Activated CD4-positive, alpha-beta T cell treated with anti-CD3 and anti-CD28 coated beads for 48 hours (primary cell): ENCODE measurements at regions not wholly inside any gene's neighbourhood (a gene's known extent, or its start where the extent isn't known, plus 50 kb on each side); places are given as distances from the start of the nearest gene placed in this dataset.
"Not testable (repeated sequence)": the region's sequence is repeated elsewhere in the genome, so short reads cannot be mapped to it uniquely, and the experiment has no call there.

Source experiments
- DNase-seq: peaks from one replicate; pipeline ENCODE4 v3.0.0-alpha.2; 2020

DNA sequence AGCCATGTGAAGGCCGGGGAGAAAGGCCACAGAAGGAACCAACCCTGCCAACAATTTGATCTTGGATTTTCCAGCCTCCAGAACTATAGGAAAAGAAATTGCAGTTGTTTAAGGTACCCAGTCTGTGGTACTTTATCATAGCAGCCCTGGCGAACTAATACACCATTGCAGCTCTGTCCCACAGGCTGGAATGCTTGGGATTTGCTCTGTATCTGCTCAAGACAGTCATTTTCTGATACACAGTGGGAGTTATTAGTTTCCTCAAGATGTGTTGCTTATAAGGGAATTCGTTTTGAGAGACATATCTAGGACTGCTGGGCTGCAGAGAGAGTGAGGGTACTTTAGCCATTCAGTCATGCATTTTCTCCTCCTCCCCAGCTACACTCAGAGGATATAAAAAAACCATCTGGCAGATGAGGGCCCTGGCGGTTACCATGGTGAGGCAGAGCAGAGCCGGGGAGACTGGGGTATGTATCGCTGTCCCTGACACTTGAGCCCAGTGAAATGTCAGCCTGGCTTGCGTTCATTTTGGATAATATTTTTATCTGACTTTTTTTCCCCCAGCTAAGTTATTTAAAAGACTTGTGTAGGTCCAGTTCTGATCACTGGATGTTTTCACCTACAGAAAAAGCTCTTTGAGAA, 104.6 kb downstream of the DIRAS3 start:
- no peak for DNase-seq

DNA sequence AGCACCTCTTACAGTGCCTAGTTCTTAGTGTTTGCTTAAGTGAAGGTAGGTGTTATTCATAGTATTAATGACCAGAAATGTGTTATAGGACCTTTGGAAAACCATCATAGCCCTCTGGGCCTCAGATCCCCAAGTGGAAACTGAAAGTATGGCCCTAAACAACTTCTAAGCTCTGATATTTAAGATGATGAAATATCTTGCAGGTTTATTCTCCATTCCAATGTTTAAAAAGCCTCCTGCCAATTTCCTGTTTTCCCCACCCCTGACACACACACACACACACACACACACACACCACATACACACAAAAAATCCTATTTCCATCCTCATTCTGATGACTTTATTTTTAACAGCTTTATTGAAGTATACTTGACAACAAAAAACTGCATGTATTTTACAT, 108.2 kb downstream of the DIRAS3 start:
- DNase-seq = no peak

DNA sequence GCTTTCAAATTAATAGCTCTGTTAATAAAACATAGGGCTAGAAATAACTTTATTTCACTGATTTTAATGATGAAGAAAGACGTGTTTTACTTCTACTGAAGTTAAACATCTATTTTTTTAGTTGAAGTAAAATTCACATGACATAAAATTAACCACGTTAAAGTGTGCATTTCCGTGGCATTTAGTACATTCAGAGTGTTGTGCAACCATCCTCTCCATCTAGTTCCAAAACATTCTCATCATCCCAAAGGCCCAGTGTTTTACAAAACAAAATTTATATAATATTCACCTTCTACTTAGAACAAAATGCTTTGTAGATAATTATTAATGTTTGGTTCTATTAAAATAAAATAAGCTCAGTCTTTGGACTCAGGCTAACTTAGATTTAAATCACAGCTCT, 108.5 kb upstream of the GNG12 start:
- DNase-seq = no peak

DNA sequence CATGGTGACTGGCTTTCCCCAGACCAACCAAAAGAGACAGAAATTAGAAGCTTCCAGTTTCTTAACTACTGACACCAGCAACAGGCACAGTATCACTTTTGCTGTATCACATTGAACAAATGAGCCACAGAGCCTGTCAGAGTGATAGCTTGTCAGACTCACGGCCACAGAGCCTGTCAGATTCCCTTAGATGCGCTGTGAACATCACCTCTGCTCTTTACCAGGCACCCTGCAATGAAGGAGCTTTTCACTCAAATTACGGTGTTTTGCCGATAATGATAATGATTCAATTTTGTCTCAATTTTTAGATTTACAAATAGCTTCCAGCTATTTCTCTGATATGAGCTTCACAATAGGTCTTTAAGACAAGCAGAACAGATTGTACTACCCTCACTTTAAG, 107.9 kb upstream of the GNG12 start:
- no peak for DNase-seq

DNA sequence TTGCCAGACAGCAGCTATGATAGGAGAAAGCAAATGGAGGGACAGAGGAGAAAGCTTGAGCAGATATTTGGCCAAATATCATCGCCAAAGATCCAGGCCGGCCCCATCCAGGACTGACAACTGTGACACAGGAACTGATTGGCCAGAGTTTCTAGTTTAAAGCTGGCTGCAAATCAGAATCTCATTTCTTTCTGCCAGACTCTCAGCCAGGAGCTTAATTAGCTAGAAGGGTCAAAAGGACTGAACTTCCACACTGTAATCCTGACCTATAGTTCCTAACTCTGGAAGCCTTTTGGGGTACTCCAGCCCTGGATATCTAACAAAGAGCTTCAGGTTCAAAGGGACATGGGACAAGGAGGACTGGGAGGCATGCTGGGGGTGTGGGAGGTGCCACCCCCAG, 106.7 kb upstream of the GNG12 start:
- no peak for DNase-seq

- DNase-seq = no peak
These were observed 106.0 kb upstream of the GNG12 start for GRCh38 chr1:67939186-67939743.

- DNase-seq = no peak
These were observed 104.4 kb upstream of the GNG12 start for GRCh38 chr1:67937651-67938050.

DNA sequence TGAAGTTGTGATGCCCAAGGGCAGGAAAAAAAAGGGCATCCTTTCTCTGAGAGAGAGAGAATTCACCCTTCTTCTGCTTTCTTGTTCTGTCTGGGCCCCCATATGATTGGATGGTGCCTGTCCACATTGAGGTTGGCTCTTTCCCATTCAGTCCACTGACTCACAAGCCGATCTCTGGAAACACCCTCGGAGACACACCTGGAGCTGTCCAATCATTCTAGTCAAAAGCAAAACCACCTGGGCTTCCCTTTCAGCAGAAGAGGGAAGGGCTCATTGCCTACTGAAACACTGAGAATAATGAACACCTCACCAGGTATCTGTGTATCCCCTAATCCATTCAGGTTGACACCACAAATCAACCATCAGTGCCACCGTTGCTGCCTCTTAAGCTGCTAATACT, 103.7 kb upstream of the GNG12 start:
- DNase-seq = no peak

- no peak for DNase-seq
These were observed 102.3 kb upstream of the GNG12 start for GRCh38 chr1:67935560-67935959.

DNA sequence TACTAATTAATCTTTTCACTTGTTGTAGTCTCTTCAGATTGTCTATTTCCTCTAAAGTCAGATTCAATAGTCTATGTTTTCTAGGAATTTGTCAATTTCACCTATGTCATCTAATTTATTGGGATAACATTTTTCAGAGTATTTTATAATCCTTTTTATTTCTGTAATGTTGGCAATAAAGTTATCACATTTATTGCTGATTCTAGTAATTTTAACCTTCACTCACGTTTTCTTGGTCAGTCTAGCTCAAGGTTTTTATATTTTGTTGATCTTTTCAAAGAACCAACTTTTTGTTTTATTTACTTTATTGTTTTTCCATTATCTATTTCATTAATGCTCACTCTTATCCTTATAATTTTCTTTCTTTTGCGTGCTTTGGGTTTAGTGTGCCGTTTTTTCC, 97.9 kb upstream of the GNG12 start:
- no peak for DNase-seq

GRCh38 chr1:67923074-67923473, 89.8 kb upstream of the GNG12 start:
- no peak for DNase-seq

- DNase-seq = no peak
These were observed 88.6 kb upstream of the GNG12 start for GRCh38 chr1:67921725-67922489.

DNA sequence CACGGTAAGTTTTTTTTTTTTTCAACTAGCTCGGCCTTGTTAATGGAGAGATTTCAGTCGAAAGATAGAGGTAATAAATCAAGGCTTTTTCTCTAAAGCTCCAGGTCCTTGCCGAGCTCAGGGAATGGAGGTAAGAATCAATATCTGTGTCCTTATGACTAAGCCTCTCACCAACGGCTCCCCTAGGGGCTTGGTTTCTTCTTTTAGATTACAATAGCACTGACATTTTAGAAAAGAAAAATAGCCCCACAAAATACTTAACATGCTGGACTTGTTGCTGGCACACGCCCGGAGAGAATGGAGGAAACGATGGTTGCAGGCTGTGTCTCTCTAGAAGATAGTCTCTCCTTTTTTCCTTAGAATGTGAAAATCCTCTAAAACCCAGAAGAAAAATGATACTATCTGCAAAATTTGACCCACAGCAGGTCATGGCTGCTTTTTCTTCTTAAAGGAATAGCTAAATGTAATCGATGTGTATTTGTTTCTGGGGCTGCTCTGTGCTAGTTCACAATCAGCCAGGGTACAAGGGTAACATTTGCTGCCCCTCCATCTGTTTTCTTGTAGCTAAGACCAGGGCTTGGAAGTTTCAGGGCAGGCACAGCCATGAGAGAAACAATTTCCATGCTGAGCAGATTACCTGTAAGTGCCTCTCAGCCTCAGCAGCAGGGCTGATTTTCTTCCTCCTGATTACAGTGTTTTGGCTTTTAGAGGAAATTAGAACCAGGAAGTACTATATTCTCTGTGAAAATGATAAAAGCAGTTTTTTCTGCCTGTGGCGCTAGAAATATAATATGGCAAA, 86.2 kb upstream of the GNG12 start:
- DNase-seq = no peak

DNA sequence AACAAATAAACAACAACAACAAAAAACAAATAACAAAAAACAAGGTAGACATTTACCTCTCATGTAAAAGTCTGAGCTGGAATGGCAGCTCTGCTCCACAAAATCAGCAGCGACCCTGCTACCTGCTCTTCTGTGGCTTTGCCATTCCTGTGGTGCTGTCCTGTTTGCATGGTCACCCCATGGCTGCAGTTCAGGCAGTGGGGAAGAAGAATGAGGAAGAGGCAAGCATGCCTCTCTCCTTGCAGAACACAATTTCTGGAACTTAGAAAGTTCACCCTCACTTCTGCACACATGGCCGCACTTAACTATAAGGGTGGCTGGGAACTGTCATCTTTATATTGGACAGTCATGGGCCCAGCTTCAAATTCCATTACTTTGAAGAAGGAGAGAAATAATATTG, 84.8 kb upstream of the GNG12 start:
- DNase-seq = no peak

- no peak for DNase-seq
These were observed 83.7 kb upstream of the GNG12 start for GRCh38 chr1:67917006-67917405.

DNA sequence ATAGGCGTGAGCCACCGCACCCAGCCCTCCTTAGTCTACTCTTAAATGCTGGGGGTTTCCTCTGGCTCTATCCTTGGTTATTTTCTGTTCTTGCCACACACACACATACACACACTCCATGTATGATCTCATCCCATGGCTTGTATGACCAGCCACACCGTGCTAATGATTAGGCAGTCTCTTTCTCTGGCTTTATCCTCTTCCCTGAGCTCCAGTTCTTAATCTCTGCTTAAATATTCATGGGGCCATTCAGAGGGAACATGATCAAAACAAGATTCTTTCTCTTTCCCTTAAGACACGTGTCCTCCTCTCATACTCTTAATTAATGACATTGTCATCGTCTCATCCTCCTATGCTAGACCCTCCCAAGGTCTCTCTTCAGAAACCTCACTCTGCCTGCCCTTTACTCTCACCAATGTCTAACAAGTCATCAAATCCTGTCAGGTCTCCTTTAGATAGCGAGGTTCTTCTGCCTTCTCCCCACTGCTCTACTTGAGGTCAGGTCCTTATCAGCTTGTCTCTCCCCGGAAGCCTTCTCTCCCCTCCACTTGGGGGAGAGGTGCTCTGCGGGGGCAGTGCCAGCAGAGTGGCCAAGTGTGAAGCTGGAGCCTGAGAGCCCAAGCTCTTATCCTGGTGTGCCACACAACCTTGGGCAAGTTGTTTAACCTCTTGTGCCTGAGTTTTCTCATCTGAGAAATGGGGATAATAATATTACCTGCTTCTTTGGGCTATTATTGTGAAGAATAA, 83.0 kb upstream of the GNG12 start:
- no peak for DNase-seq

- no peak for DNase-seq
These were observed 76.5 kb upstream of the GNG12 start for GRCh38 chr1:67909776-67910175.

DNA sequence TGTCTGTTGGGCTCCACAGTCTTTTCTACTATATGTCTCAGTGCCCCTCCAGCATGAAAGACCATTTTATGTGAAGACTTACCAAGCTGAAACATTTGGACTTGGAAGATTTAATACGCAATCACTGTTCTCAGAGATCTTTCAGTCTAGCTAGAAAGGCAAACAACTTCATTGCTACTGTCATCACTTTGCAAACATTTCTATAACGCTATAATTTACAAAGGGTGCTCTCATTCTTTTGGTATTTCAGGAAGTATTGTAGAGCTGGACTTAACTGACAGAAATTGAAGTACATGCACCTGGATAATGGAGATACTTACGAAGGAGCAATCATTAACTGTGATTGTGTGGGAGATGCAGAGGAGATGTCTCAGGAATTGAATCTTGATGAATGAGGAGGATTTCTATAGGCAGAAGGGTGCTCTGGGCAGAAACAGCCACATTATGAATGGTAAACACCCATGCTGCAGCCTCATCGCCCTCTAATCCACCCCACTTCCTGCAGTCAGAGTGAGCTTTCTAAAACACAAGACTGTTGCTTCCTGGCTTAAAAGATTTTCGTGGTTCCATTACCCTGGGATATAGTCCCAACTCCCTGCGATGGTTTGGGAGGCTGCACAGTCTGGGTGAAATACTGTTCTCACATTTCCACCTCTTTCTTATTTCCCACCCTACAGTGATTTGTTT, 75.1 kb upstream of the GNG12 start:
- DNase-seq = no peak

DNA sequence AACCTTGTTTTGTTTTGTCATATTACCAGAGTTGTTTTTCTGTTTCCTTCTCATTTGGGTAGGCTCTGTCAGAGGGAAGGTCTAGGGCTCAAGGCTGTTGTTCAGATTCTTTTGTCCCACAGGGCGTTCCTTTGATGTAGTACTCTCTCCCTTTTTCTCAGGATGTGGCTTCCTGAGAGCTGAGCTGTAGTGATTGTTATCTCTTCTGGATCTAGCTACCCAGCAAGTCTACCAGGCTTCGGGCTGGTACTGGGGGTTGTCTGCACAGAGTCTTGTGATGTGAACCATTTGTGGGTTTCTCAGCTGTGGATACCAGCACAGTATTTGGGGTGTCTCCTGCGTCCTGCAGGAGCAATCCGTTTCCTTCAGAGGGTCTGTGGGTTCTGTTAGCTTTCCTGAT, 74.2 kb upstream of the GNG12 start:
- not testable (repeated sequence) for DNase-seq

DNA sequence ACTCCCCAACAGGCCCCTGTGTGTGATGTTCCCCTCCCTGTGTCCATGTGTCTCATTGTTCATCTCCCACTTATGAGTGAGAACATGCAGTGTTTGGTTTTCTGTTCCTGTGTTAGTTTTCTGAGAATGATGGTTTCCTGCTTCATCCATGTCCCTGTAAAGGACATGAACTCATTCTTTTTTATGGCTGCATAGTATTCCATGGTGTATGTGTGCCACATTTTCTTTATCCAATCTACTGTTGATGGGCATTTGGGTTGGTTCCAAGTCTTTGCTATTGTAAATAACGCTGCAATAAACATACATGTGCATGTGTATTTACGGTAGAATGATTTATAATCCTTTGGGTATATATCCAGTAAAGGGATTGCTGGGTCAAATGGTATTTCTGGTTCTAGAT, 72.7 kb upstream of the GNG12 start:
- not testable (repeated sequence) for DNase-seq

DNA sequence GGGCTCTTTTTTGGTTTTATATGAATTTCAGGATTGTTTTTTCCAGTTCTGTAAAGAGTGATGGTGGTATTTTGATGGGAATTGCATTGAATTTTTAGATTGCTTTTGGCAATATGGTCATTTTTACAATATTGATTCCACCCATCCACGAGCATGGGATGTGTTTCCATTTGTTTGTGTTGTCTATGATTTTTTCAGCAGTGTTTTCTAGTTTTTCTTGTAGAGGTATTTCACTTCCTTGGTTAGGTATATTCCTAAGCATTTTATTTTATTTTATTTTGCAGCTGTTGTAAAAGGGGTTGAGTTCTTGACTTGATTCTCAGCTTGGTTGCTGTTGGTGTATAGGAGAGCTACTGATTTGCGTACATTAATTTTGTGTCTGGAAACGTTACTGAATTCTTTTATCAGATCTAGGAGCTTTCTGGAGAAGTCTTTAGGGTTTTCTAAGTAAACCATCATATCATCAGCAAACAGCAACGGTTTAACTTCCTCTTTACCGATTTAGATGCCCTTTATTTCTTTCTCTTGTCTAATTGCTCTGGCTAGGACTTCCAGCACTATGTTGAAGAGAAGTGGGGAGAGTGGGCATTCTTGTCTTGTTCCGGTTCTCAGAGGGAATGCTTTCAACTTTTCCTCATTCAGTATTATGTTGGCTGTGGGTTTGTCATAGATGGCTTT, 69.4 kb upstream of the GNG12 start:
- not testable (repeated sequence) for DNase-seq
